Tibial nerve (tissue), 4 donors: ENCODE measurements at regions not wholly inside any gene's neighbourhood (a gene's known extent, or its start where the extent isn't known, plus 50 kb on each side); places are given as distances from the start of the nearest gene placed in this dataset.

ENCODE experiments used
- DNase-seq, 2 donors: peaks; one replicate each; pipeline ENCODE4 v3.0.0-alpha.2; 2019; ENCODE audit warnings: low spot score in 2 of 2
- H3K27ac ChIP-seq, 4 donors: fragments of 200-600 bp; sonication (generic) in 3 of 4; one replicate each; pipeline ENCODE4 v1.5.1; 2017 to 2019; ENCODE audit warnings: mild to moderate bottlenecking in 1 of 4
- H3K27me3 ChIP-seq, 2 donors: fragments of 200-600 bp; sonication (generic) in 1 of 2; one replicate each; pipeline versions ENCODE4 v1.5.1 to v1.6.0; 2017 to 2019
- H3K36me3 ChIP-seq, 3 donors: fragments of 200-600 bp; sonication (generic); one replicate each; pipeline ENCODE4 v1.5.1; 2018 to 2019
- H3K4me1 ChIP-seq, 4 donors: fragments of 200-600 bp; sonication (generic) in 3 of 4; one replicate each; pipeline ENCODE4 v1.5.1; 2017 to 2019
- H3K4me3 ChIP-seq, 4 donors: fragments of 200-600 bp; sonication (generic) in 3 of 4; one replicate each; pipeline ENCODE4 v1.5.1; 2017 to 2019; ENCODE audit warnings: mild to moderate bottlenecking in 1 of 4, moderate library complexity in 1 of 4
- H3K9me3 ChIP-seq, 4 donors: fragments of 200-600 bp; sonication (generic) in 3 of 4; one replicate each; pipeline ENCODE4 v1.5.1; 2017 to 2019
- CTCF ChIP-seq, 5 experiments: fragments of 200-600 bp in 3 of 5; fragments of 450-650 bp in 2 of 5; sonication (generic) in 3 of 5; IDR thresholded peaks; one replicate each; pipeline ENCODE4 v1.5.1; 2016 to 2019; ENCODE audit warnings: antibody characterized with exemption in 5 of 5, mild to moderate bottlenecking in 3 of 5, moderate library complexity in 2 of 5
- EP300 ChIP-seq, 2 donors: sonication (generic); formaldehyde crosslinking; IDR thresholded peaks; one replicate each; pipeline ENCODE4 v1.6.1; 2017; ENCODE audit warnings: antibody characterized with exemption in 2 of 2, mild to moderate bottlenecking in 1 of 2
- POLR2A ChIP-seq, 2 donors: fragments of 450-650 bp; IDR thresholded peaks; one replicate each; pipeline ENCODE4 v1.6.1; 2017; ENCODE audit warnings: antibody characterized with exemption in 2 of 2, mild to moderate bottlenecking in 2 of 2, moderate library complexity in 2 of 2
- WGBS, 2 donors: methylation state at CpG; one replicate each; pipeline ENCODE4 v1.1.5; 2018; 5-methylcytosine and 5-hydroxymethylcytosine counted together

- Histone ChIP-seq H3K4me3 (no peak overlapping the region), H3K27ac (no peak overlapping the region), H3K4me1 (peaks cover 0 to 14% (median 0%) of the 10 kb centered on the region in 4 donors), H3K9me3 (no peaks in the 10 kb centered on the region), H3K27me3 (no peaks in the 10 kb centered on the region), H3K36me3 (peaks cover 0 to 15% (median 0%) of the 10 kb centered on the region in 3 donors)
- WGBS, 2 donors, result 78 to 79% methylated on average over 2 of the region's 2 CpGs
- DNase-seq, result no peak
- TF ChIP-seq POLR2A (IDR thresholded peaks at IDR 0.05) (no peak), EP300 (IDR thresholded peaks at IDR 0.05) (no peak), CTCF (IDR thresholded peaks at IDR 0.05) (no peak)
Measured at GRCh38 chr17:63347475-63347874, 98.6 kb downstream of the CYB561 start.

- no peak for DNase-seq
- no peaks in the 10 kb centered on the region for H3K36me3 ChIP-seq
- no peaks in the 10 kb centered on the region for H3K27me3 ChIP-seq
- WGBS, 2 donors, result 47% methylated on average over 3 of the region's 3 CpGs
- H3K27ac ChIP-seq, result peak overlapping the region in 1 of 4 donors; percentile 46
- no peaks in the 10 kb centered on the region for H3K9me3 ChIP-seq
- H3K4me3 ChIP-seq, result no peak overlapping the region
- H3K4me1 ChIP-seq, result peaks cover 0 to 17% (median 0%) of the 10 kb centered on the region in 4 donors
- TF ChIP-seq CTCF (IDR thresholded peaks at IDR 0.05) (no peak), POLR2A (IDR thresholded peaks at IDR 0.05) (no peak), EP300 (IDR thresholded peaks at IDR 0.05) (no peak)
Measured at GRCh38 chr17:63349478-63350000, 96.6 kb downstream of the CYB561 start.

- Histone ChIP-seq H3K36me3 (no peaks in the 10 kb centered on the region), H3K9me3 (no peaks in the 10 kb centered on the region), H3K4me3 (no peak overlapping the region), H3K4me1 (peaks cover 0 to 23% (median 0%) of the 10 kb centered on the region in 4 donors), H3K27ac (peak overlapping the region in 1 of 4 donors; percentile 46), H3K27me3 (no peaks in the 10 kb centered on the region)
- 75 to 78% methylated on average over 4 of the region's 4 CpGs for WGBS, 2 donors
- TF ChIP-seq POLR2A (IDR thresholded peaks at IDR 0.05) (no peak), CTCF (IDR thresholded peaks at IDR 0.05) (no peak), EP300 (IDR thresholded peaks at IDR 0.05) (no peak)
- DNase-seq, result no peak
Measured at GRCh38 chr17:63350364-63350763, 95.7 kb downstream of the CYB561 start.

GRCh38 chr17:63354256-63354655 is 91.8 kb downstream of the CYB561 start:
- no peaks in the 10 kb centered on the region for H3K9me3 ChIP-seq
- no peak overlapping the region for H3K4me3 ChIP-seq
- no peaks in the 10 kb centered on the region for H3K36me3 ChIP-seq
- H3K4me1 ChIP-seq, result peaks cover 0 to 56% (median 15%) of the 10 kb centered on the region in 4 donors
- TF ChIP-seq EP300 (IDR thresholded peaks at IDR 0.05) (no peak), CTCF (IDR thresholded peaks at IDR 0.05) (no peak), POLR2A (IDR thresholded peaks at IDR 0.05) (no peak)
- peak overlapping the region in 2 of 4 donors; percentile 68 to 75 for H3K27ac ChIP-seq
- no peak for DNase-seq
- 50 to 54% methylated on average over 4 of the region's 4 CpGs for WGBS, 2 donors
- H3K27me3 ChIP-seq, result no peaks in the 10 kb centered on the region

- H3K27ac ChIP-seq, result peak overlapping the region in 2 of 4 donors; percentile 68 to 75
Measured at GRCh38 chr17:63356337-63356757, 89.8 kb downstream of the CYB561 start.

More at GRCh38 chr17:63356337-63356757, 89.8 kb downstream of the CYB561 start:
- whole genome bisulfite sequencing, 2 donors, result 15 to 20% methylated on average over 1 of the region's 1 CpG
- no peak overlapping the region for H3K4me3 ChIP-seq
- peaks cover 0 to 43% (median 15%) of the 10 kb centered on the region in 4 donors for H3K4me1 ChIP-seq
- no peaks in the 10 kb centered on the region for H3K9me3 ChIP-seq
- no peak for DNase-seq
- peaks cover 0 to 3% (median 0%) of the 10 kb centered on the region in 3 donors for H3K36me3 ChIP-seq
- H3K27me3 ChIP-seq, result no peaks in the 10 kb centered on the region
- TF ChIP-seq EP300 (IDR thresholded peaks at IDR 0.05), result peak; percentile 13 to 77
- no peak for TF ChIP-seq CTCF (IDR thresholded peaks at IDR 0.05)
